HG03469 (cell line): ENCODE measurements at regions not wholly inside any gene's neighbourhood (a gene's known extent, or its start where the extent isn't known, plus 50 kb on each side); places are given as distances from the start of the nearest gene placed in this dataset.
"Not testable (repeated sequence)": the region's sequence is repeated elsewhere in the genome, so short reads cannot be mapped to it uniquely, and the experiment has no call there.

Experiments used
- ATAC-seq: cut with Tn5 transposase; IDR thresholded peaks from one replicate; pipeline ENCODE4 v1.9.1; 2021; ENCODE audit warnings: mild to moderate bottlenecking, moderate library complexity, moderate number of reproducible peaks; ENCODE audit not compliant: unreplicated experiment

- no peak for ATAC-seq
Measured at GRCh38 chr13:87153371-87153770, 517.8 kb upstream of the SLITRK5 start.

- no peak for ATAC-seq
Measured at GRCh38 chr13:87166348-87166747, 504.8 kb upstream of the SLITRK5 start.

GRCh38 chr13:87168390-87168789 lies 502.8 kb upstream of the SLITRK5 start:
- no peak for ATAC-seq

GRCh38 chr13:87169337-87169736 lies 501.8 kb upstream of the SLITRK5 start:
- ATAC-seq: no peak

GRCh38 chr13:87172166-87172835 lies 498.9 kb upstream of the SLITRK5 start:
- ATAC-seq: no peak

- ATAC-seq: not testable (repeated sequence)
Measured at GRCh38 chr13:87185138-87185537, 486.0 kb upstream of the SLITRK5 start.

- not testable (repeated sequence) for ATAC-seq
Measured at GRCh38 chr13:87186647-87187046, 484.5 kb upstream of the SLITRK5 start.

GRCh38 chr13:87191485-87191884 lies 479.7 kb upstream of the SLITRK5 start:
- ATAC-seq: not testable (repeated sequence)

GRCh38 chr13:87198371-87198770 lies 472.8 kb upstream of the SLITRK5 start:
- ATAC-seq: no peak

- no peak for ATAC-seq
Measured at GRCh38 chr13:87206708-87207107, 464.5 kb upstream of the SLITRK5 start.

GRCh38 chr13:87207280-87208003 lies 463.7 kb upstream of the SLITRK5 start:
- ATAC-seq: no peak

- no peak for ATAC-seq
Measured at GRCh38 chr13:87208636-87209035, 462.5 kb upstream of the SLITRK5 start.

GRCh38 chr13:87234981-87235380 lies 436.2 kb upstream of the SLITRK5 start:
- ATAC-seq: no peak

GRCh38 chr13:87235621-87236020 lies 435.6 kb upstream of the SLITRK5 start:
- ATAC-seq: no peak

- ATAC-seq: no peak
Measured at GRCh38 chr13:87244256-87244890, 426.8 kb upstream of the SLITRK5 start.

GRCh38 chr13:87249847-87250246 lies 421.3 kb upstream of the SLITRK5 start:
- not testable (repeated sequence) for ATAC-seq

GRCh38 chr13:87255394-87255793 lies 415.8 kb upstream of the SLITRK5 start:
- ATAC-seq: no peak

GRCh38 chr13:87259479-87260083 lies 411.6 kb upstream of the SLITRK5 start:
- ATAC-seq: no peak

GRCh38 chr13:87274209-87274819 lies 396.9 kb upstream of the SLITRK5 start:
- ATAC-seq: no peak

- no peak for ATAC-seq
Measured at GRCh38 chr13:87280139-87280538, 391.0 kb upstream of the SLITRK5 start.

GRCh38 chr13:87287721-87288120 lies 383.4 kb upstream of the SLITRK5 start:
- no peak for ATAC-seq
